RWPE2 (cell line): ENCODE measurements at regions not wholly inside any gene's neighbourhood (a gene's known extent, or its start where the extent isn't known, plus 50 kb on each side); places are given as distances from the start of the nearest gene placed in this dataset.
"Not testable (repeated sequence)": the region's sequence is repeated elsewhere in the genome, so short reads cannot be mapped to it uniquely, and the experiment has no call there.

ENCODE experiments used
- ATAC-seq: fragments of 200-7000 bp; cut with Tn5 transposase; 3 replicates; pipeline ENCODE4 v1.9.1; 2021; ENCODE audit warnings: low read depth
- DNase-seq: peaks from one replicate; pipeline ENCODE4 v3.0.0-alpha.2; 2020; ENCODE audit warnings: low spot score
- H3K27ac ChIP-seq: fragments of 450-650 bp; 2 replicates; pipeline ENCODE4 v1.5.1; 2017; ENCODE audit warnings: mild to moderate bottlenecking; ENCODE audit not compliant: poor library complexity, severe bottlenecking
- H3K27me3 ChIP-seq: fragments of 250-450 bp; sonication (Bioruptor Pico); 2 replicates; pipeline ENCODE4 v1.5.1; 2021; ENCODE audit warnings: mild to moderate bottlenecking, moderate library complexity; ENCODE audit not compliant: insufficient read depth, poor library complexity, severe bottlenecking
- H3K36me3 ChIP-seq: fragments of 250-450 bp; sonication (Bioruptor Pico); 2 replicates; pipeline ENCODE4 v1.5.1; 2020; ENCODE audit warnings: low read depth, mild to moderate bottlenecking, moderate library complexity
- H3K4me1 ChIP-seq: fragments of 250-450 bp; sonication (Bioruptor Pico); 2 replicates; pipeline ENCODE4 v1.5.1; 2021; ENCODE audit warnings: mild to moderate bottlenecking, moderate library complexity; ENCODE audit not compliant: insufficient read depth, poor library complexity, severe bottlenecking
- H3K4me3 ChIP-seq: fragments of 250-450 bp; sonication (Bioruptor Pico); 2 replicates; pipeline ENCODE4 v1.5.1; 2021; ENCODE audit warnings: mild to moderate bottlenecking, moderate library complexity; ENCODE audit not compliant: severe bottlenecking
- H3K9me3 ChIP-seq: fragments of 250-450 bp; sonication (Bioruptor Pico); 2 replicates; pipeline ENCODE4 v1.5.1; 2021; ENCODE audit warnings: mild to moderate bottlenecking, moderate library complexity; ENCODE audit not compliant: severe bottlenecking
- TF ChIP-seq, protein P1 (sequence below): fragments of 450-650 bp; IDR thresholded peaks from one replicate; pipeline ENCODE4 v1.5.1; 2017; ENCODE audit warnings: mild to moderate bottlenecking, moderate library complexity; ENCODE audit not compliant: poor library complexity, severe bottlenecking

DNA sequence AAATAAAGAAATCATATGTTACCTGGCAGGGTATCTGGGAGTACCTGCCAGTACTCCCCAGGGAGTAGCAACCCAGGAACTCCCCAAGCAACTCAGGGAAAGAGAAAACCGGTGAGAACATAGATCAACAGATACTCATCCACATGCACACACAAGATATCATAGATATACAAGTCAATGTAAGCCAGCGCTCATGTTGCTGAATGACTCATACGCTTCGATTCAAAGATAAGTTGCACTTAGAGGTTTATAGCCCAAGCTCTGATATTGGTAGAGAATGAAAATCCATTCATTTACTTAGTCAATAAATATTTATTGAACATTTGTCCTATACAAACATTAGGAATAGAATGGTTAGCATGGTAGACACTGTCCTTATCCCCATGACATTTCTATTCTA lies 219.1 kb upstream of the TRPC7 start:
- DNase-seq (no peak), ATAC-seq (no peak)
- no peak overlapping the region for H3K4me3 ChIP-seq
- H3K4me1 ChIP-seq: no peaks in the 10 kb centered on the region
- H3K36me3 ChIP-seq: no peaks in the 10 kb centered on the region
- TF ChIP-seq, protein P1, sequence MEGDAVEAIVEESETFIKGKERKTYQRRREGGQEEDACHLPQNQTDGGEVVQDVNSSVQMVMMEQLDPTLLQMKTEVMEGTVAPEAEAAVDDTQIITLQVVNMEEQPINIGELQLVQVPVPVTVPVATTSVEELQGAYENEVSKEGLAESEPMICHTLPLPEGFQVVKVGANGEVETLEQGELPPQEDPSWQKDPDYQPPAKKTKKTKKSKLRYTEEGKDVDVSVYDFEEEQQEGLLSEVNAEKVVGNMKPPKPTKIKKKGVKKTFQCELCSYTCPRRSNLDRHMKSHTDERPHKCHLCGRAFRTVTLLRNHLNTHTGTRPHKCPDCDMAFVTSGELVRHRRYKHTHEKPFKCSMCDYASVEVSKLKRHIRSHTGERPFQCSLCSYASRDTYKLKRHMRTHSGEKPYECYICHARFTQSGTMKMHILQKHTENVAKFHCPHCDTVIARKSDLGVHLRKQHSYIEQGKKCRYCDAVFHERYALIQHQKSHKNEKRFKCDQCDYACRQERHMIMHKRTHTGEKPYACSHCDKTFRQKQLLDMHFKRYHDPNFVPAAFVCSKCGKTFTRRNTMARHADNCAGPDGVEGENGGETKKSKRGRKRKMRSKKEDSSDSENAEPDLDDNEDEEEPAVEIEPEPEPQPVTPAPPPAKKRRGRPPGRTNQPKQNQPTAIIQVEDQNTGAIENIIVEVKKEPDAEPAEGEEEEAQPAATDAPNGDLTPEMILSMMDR: no peak
- H3K27me3 ChIP-seq: peaks cover 16% of the 10 kb centered on the region
- H3K27ac ChIP-seq: no peak overlapping the region
- H3K9me3 ChIP-seq: no peaks in the 10 kb centered on the region

GRCh38 chr5:136579238-136579637 lies 213.9 kb upstream of the TRPC7 start:
- Histone ChIP-seq H3K9me3 (no peaks in the 10 kb centered on the region), H3K4me1 (no peaks in the 10 kb centered on the region), H3K27me3 (peaks cover 10% of the 10 kb centered on the region), H3K27ac (no peak overlapping the region), H3K36me3 (no peaks in the 10 kb centered on the region), H3K4me3 (no peak overlapping the region)
- no peak for ATAC-seq
- DNase-seq: no peak
- TF ChIP-seq, protein P1: no peak

DNA sequence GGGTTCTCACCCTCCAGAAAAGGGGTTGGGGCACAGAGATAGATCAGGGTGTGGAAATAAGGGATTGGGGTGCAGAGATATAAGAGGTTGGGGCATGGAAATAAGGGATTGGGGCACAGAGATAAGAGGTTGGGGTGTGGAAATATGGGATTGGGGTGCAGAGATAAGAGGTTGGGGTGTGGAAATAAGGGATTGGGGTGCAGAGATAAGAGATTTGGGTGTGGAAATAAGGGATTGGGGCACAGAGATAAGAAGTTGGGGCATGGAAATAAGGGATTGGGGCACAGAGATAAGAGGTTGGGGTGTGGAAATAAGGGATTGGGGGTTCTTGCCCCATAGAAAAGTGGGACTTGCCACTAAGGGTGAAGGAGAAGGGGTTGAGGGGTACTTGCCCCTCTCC lies 204.5 kb upstream of the TRPC7 start:
- H3K27ac ChIP-seq, ATAC-seq, H3K36me3 ChIP-seq, H3K27me3 ChIP-seq, H3K4me1 ChIP-seq, H3K9me3 ChIP-seq, H3K4me3 ChIP-seq, DNase-seq: not testable (repeated sequence)

DNA sequence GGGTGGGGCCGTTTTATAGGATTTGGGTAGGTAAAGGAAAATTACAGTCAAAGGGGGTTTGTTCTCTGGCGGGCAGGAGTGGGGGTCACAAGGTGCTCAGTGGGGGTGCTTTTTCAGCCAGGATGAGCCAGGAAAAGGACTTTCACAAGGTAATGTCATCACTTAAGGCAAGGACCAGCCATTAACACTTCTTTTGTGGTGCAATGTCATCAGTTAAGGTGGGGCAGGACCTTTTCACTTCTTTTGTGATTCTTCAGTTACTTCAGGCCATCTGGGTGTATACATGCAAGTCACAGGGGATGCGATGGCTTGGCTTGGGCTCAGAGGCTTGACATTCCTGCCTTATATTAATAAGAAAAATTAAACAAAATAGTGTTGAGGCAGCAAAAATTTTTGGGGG lies 200.1 kb upstream of the TRPC7 start:
- not testable (repeated sequence) for H3K27me3 ChIP-seq, DNase-seq, ATAC-seq, H3K9me3 ChIP-seq, H3K27ac ChIP-seq, H3K4me3 ChIP-seq, H3K4me1 ChIP-seq, H3K36me3 ChIP-seq

- ATAC-seq: not testable (repeated sequence)
Observed at GRCh38 chr5:136565050-136565449, 199.7 kb upstream of the TRPC7 start.

GRCh38 chr5:136564431-136564830 lies 199.1 kb upstream of the TRPC7 start:
- H3K27ac ChIP-seq, ATAC-seq, H3K36me3 ChIP-seq, DNase-seq, H3K4me1 ChIP-seq, H3K4me3 ChIP-seq, H3K27me3 ChIP-seq, H3K9me3 ChIP-seq: not testable (repeated sequence)

More at GRCh38 chr5:136565050-136565449, 199.7 kb upstream of the TRPC7 start:
- not testable (repeated sequence) for H3K4me1 ChIP-seq, H3K9me3 ChIP-seq, H3K27ac ChIP-seq, H3K36me3 ChIP-seq, DNase-seq, H3K27me3 ChIP-seq, H3K4me3 ChIP-seq

DNA sequence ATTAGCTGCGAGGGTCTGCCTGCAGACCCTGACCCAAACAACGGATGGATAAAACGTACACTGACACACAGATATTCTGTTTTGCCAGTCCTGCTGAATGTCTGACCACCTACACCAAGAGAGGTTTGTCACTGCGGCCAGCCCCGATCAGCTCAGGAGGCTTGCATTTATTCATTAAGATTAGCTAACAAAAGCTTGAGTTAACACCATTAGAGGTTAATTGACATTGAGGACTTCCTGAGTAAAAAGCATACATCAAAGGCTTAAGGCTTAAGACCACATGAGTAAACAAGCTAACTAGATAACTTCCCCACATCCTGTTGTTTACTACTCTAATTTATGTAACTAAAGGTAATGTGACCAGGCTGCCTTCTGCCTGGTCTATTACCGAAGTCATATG lies 198.1 kb upstream of the TRPC7 start:
- H3K4me1 ChIP-seq: no peaks in the 10 kb centered on the region
- no peak overlapping the region for H3K4me3 ChIP-seq
- peaks cover 2% of the 10 kb centered on the region for H3K9me3 ChIP-seq
- ATAC-seq (no peak), DNase-seq (no peak)
- no peaks in the 10 kb centered on the region for H3K36me3 ChIP-seq
- TF ChIP-seq, protein P1: no peak
- no peak overlapping the region for H3K27ac ChIP-seq
- no peaks in the 10 kb centered on the region for H3K27me3 ChIP-seq
